ENCODE measurements at regions not wholly inside any gene's neighbourhood (a gene's known extent, or its start where the extent isn't known, plus 50 kb on each side); places are given as distances from the start of the nearest gene placed in this dataset.

DNA sequence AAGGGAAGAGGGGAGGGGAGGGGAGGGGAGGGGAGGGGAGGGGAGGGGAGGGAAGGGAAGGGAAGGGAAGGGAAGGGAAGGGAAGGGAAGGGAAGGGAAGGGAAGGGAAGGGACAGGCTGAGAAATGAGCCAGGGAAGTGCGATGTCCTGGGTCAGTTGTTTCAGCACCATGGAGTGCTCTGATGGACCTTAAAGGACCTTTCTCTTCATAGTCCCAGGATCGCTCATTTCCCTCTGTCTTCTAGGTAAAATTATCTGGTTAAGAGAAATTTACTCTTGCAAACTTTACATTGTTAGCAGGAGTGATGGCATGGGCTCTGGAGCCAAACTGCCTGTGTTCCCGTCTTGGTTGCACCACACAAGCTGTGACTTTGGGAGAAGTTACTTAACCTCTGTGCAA is 357.8 kb downstream of the MATN1 start:
- TF ChIP-seq, protein P1, sequence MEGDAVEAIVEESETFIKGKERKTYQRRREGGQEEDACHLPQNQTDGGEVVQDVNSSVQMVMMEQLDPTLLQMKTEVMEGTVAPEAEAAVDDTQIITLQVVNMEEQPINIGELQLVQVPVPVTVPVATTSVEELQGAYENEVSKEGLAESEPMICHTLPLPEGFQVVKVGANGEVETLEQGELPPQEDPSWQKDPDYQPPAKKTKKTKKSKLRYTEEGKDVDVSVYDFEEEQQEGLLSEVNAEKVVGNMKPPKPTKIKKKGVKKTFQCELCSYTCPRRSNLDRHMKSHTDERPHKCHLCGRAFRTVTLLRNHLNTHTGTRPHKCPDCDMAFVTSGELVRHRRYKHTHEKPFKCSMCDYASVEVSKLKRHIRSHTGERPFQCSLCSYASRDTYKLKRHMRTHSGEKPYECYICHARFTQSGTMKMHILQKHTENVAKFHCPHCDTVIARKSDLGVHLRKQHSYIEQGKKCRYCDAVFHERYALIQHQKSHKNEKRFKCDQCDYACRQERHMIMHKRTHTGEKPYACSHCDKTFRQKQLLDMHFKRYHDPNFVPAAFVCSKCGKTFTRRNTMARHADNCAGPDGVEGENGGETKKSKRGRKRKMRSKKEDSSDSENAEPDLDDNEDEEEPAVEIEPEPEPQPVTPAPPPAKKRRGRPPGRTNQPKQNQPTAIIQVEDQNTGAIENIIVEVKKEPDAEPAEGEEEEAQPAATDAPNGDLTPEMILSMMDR (IDR thresholded peaks at IDR 0.05): no peak
- no peak for TF ChIP-seq EZH2 (IDR thresholded peaks at IDR 0.05)

Measured in neural progenitor cell (in vitro differentiated cells).